GM21825 (cell line): ENCODE measurements at regions not wholly inside any gene's neighbourhood (a gene's known extent, or its start where the extent isn't known, plus 50 kb on each side); places are given as distances from the start of the nearest gene placed in this dataset.
"Not testable (repeated sequence)": the region's sequence is repeated elsewhere in the genome, so short reads cannot be mapped to it uniquely, and the experiment has no call there.

Experiments used
- ATAC-seq: cut with Tn5 transposase; IDR thresholded peaks from one replicate; pipeline ENCODE4 v1.9.1; 2021; ENCODE audit warnings: mild to moderate bottlenecking, moderate library complexity; ENCODE audit not compliant: unreplicated experiment

DNA sequence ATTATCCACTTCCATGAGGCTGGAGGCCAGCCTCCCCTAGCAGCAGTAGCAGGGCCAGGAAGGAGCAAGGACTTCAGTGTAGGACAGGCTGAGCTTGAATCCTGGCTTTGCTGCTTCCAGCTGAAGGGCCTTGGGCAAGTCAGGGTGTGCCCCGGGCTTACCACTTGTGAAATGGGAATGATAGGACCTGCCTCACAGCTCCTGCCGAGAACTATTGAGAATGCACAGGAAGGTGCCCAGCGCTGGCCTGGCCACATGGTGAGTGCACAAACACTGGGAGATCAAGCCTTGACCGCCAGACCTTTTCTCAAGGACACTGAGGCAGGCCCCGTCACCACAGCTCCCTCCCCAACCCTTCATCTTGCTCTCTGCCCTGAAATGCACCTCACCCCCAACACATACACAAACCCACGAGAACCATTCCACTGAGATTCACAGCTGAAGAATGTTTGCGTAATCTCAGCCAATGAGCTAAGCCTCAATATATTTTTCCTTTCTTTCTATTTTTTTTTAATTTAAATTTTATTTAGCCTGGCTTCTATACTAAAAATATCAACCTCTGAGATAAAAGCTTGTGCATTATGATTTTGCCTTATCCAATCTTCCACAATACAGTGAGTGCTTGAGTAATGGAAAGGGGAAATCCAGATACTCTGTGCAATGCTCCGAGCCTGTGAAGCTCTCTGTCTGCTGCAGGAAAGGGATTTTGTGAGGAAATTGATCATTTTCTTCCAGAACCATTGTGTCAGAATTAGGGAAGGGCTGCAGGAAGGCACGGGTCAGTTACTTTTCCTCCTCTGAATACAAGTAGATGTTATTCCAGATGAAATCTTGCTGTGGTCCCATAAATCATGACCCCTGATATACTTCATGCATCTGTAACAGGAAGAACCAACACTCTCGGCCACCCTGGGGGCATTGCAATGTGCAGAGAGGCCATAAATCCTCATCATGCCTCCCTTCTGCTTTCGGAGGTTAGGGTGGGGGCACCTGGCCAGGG lies 193.9 kb downstream of the TLE3 start:
- ATAC-seq, result no peak

DNA sequence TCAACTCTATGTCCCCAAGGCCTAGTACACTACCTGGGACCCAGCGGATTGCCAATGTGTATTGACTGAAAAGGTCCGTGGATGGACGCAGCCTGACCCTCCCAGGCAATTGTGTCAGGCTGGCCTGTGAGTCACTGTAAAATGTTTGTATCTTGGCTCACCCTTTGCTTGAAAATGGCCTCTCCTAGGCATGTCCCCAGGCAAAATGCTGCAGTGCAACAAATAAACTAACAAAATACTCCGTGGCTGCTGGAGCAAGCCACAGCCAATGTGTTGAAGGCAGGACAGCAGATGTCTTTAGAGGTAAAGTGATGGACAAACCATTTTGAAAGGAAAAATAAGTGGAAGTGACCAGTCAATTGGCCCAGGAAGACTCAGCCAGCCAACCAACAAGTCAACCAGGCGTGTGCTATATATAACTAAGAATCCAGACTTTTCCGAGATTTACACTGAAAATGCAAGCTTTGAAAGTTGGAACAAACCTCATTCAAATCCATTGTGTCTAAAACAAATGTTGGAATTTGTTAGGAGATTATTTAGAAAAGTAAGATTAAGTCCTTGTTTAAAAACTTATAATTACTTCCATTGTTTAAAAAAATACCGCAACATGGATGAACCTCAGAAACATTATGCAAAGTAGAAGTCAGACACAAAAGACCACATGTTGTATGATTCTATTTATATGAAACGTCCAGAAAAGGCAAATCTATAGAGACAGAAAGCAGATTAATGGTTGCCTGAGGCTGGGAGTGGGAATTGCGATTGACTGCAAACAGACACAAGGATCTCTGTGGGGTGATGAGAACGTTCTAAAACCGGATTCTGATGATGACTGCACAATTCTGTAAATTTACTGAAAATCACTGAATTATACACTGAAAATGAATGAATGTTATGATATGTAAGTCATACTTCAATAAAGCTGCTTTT lies 191.2 kb downstream of the TLE3 start:
- ATAC-seq, result no peak

DNA sequence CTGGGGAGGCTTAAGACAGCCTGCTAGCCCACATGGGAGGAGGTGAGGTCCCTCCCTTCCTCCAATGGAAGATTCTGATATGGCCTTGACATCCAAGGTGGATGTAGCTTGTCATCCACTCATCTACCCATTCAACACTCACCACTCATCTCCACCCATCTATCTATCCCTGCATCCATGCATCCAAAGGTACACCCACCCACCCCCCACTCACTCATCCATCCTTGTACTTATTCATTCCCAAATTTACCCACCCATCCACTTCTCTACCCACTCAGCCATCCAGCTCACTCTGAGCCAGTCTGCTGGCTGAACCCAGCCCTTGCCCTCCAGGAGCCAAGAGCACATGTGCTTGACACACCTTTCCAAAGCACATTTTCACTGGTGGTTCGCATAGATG lies 189.7 kb downstream of the TLE3 start:
- ATAC-seq, result no peak

DNA sequence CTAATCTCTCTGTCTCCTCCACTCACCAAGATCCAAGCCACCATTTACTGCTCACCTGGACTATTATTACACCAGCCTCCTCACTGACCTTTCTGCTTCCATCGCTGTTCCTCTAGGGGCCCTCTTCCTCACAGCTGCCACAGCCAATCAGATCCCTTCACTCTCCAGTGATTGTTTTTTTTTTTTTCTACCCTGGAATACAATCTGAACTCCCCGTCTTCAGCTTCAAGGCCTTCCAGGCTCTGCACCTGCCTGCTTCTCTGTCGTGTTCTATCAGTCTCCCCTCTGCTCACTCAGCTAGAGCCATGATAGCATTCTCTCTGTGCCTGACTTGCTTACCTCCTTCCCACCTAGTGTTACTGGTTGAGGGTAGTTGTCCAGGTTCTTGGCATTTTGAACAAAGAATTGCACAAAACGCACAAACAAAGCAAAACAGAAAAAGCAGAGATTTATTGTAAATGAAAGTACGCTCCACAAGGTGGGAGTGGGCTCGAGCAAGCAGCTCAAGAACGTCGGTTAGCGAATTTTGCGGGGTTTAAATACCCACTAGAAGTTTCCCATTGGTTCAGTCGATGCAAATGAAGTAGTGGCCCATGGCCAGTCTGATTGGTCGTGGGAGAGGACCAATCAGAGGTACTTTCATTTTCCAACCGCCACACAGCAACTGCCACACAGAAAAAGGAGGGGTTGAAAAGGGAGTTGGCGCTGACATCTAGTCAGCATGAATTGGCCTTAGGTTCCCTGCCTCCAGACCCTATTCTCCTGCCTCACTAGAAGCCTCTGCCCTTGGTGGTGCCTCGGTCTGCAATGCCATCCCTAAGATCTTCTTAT lies 188.9 kb downstream of the TLE3 start:
- no peak for ATAC-seq

DNA sequence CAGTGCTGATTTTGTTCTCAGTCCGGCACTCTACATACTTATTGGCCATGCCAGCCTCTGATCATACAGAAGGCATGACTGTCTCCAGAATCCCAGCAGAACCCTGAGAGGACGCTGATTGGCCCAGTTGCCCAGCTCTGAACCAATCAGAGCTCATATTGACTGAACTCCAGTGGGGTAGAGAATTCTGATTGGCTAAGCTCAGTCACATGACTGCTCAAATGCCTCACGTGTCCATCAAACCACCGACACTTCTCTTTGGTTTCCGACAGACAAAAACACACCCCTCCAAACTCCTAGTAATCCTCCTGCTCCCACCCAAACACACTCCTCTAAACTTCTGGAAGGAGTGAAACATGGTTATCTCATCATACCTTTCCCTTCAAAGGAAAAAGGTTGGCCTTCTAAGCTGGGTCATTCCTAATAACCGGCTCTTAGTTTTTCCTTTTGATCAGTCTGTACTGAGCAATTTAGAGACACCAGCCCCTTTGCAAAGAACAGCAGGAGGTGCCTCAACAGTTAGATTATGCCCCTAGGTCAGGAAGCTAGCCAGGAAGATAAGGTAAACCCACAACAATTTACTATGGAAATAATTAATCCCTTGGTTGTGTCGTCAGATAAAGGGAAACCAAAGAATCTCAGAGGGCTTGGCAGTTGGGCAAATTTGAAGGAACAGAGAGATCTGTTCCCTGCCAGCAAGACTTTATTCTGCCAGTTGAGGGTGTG lies 187.8 kb downstream of the TLE3 start:
- ATAC-seq, result no peak

DNA sequence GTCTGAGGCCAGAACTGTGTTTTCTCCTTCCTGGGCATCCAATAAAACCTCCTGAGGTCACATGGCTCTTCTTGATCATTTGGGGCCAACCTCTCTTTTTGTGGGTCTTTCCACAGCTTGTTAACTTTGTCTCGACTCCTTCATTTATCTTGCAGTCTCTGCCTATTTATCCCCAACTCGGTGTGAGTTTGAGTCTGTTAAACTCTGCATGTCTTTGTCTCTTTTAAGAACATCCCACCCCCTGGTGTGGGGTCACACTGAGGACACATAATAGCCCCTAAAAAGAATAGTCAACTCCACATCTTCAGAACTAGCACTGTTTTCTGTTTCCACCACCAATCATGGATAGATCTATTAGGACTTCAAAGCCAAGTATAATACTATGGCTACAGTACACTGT lies 187.2 kb downstream of the TLE3 start:
- no peak for ATAC-seq

DNA sequence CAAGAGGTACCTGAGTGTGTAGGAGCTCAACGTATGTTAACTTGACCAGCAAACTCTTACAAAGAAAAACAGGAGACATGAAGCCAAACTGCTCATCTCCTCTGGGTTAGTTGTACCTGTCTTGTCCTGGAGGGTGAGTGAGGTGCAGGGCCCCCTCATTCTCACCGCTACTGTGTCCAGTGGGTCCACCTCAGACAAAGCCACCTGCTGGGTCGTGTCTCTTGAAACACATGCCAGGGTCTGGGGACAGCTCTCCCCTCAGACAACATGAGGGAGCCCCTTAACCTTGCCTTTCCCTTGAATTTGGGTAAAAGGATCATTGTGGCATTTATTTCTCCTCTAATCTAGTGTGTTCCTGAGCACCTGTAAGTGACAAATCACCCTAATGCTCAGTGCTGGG lies 185.6 kb downstream of the TLE3 start:
- ATAC-seq, result no peak

DNA sequence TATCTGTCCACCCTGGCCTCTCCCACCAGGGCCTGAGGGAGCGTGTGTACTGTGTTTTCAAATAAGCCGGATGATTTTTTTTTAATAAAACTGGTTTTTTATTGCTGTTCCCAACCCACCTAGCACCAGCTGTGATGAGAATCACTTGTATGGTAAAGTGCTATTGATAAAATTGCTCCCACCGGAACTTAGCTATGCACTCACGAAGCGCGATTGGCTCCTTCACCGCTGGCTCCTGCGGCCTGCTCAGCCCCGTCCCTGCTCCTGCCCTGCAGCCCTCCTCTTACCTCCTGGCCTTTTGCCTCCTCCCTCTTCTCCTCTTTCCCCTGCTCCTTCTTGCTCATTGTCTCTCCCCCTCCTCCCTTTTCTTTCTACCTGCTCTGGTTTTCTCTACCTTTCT lies 183.7 kb downstream of the TLE3 start:
- no peak for ATAC-seq

DNA sequence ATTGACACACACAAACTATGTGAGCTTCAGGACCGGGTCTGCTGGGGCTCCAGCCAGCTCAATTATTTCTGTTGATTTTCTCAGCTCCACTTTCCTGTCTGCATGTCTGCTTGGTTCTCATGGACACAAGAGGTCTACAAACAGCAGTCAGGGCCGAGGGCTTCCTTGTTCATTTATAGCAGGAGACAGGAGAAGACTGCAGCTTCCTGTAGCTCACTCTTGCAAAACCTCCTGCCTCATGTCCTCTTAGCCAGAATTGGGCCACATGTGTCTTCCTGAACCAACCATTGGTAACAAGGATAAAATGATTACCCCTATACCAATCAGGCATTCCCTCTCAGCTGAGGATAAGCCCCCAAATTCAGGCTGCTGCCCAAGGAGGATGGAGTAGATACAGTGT lies 182.8 kb downstream of the TLE3 start:
- ATAC-seq, result no peak

DNA sequence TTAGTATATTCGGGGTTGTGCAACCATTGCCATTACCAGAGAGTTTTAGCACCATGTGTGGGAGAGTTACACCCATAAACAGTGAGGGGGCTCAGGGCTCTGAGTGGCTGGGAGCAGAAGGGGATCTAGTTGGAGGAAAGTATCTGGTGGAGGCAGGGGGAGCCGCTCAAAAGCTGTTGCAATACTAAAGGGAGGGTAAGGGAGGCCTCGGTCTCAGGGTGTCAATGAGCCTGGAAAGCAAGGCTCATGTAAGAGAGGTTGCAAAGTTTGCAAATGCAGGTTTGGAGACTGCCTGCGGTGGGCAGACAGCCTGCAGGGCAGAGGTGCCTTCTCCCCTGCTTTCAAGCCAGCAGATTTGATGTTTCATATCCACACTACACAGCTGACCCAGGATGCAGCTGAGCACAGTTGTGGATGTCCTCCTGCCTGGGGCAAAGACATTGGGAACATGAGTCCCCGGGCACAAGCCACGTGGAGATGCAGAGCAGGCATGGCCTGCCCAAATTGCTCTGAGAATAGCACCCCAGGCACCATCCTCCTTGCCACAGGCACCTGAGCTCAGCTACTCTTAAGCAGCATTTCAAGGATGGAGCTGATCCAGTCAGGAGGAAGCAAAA lies 181.4 kb downstream of the TLE3 start:
- ATAC-seq, result no peak

DNA sequence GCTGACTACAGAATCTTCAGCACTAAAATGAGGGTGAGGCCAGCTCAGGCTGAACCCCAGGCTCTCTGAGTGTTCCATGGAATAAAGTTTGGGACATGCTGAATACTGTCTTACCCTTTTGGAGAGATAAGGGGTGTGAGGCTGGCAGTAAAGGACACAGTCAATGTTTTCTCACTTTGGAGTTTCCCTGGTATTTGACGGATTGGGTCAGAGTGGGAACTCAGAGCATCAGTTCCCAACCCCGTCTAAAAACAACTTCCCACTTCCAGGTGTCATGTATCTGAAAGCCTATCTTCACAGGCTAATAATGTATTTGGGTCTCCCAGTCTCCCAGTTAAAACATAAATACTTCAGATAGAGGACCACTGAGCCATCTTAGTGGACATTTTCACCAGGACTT lies 180.7 kb downstream of the TLE3 start:
- ATAC-seq, result no peak

DNA sequence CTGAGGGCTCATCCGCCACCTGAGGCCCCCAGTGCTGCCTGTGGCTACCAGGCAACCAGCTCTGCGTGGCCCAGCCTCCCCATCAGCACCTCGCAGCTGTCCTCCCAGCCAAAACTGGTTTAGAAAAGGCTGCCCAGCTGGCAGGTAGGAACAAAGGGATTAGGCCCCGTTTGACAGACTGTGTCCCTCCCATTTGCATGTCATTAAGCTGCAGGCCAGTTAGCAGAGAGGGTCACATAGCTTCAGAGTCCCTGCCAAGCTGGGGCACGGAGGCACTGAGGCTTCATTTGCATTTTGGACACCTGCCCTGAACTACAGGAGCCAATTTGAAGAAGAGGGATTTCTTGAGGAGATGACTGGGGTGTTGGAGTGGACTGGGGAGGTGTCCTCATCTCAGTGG lies 177.9 kb downstream of the TLE3 start:
- ATAC-seq, result no peak

DNA sequence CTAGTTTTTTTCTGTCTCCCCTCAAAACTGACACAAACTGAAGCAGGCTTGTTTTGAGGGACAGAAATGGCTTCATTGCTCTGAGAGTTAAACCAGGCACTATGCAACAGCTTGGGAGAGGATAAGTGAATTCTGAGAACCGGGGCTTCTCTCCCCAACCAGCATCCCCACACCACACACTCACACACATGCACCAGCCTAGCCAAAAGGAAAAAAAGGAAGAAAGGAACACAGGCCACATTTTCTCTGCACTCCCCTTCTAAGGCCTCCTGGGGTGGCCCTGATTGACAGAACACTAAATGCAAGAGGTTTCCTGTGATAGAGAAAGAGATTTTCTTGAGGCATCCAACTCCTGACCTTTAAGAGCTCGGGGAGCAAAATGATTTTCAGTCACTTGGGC lies 177.5 kb downstream of the TLE3 start:
- ATAC-seq, result no peak

DNA sequence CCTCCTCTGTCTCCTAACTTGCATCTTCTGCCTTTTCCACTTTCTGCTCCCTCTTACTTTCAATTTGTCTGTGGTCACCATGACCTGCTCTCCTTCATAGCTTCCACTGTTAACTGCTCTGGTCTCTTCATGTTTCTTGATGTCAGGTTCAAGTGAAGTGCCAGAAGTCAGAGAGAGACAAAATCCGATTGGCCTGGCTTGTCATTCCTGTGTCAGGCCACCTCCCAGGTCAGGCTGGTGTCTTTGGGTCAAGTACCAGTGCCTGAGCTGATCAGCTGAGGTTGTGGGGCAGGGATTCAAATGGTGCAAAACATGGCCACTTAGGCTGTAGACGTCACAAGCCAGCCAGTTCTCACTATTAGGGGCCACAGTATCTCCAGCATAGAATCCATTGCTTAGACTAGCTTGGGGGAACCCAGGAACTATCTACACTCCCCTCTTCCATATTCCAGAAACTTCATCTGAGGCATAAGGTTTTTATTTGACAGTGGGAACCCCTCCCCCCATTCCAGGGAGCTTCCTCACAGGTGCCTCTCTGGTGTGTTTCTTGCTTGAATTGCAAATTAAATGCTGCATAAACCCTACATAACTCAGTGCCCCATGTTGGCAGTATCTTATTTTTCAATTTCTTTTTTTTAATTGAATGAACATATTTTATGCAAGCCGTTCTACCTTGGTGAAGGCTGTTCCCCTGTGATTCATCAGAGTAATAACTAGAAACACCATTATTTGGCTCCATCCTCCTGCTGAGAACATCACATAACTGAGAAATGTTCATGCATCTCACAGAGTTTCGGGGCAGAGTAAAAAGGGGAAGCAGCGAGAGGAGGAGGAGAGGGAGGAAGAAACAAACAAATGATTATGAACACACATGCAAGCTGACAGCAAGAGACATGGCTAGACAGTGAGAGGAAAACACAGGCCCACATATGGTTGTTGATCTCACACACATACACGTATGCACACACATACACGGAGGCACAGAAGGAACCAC lies 175.8 kb downstream of the TLE3 start:
- no peak for ATAC-seq

DNA sequence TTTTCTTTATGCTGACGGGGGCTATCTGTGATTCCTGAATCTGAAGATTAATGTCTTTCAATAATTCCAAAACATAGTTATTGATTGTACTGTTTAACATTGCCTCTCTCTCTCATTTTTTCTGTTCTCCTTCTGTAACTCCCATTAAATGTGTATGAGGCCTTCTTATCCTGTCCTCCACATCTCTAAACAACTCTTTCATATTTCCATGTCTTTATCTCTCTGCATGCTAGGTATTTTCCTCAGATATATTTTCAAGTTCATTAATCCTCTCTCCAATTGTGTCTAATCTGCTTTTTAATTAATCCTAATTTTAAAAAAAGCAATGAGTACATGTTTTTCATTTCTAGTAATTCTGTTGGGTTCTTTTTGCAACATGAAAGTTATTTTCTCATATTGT lies 173.2 kb downstream of the TLE3 start:
- ATAC-seq, result no peak

DNA sequence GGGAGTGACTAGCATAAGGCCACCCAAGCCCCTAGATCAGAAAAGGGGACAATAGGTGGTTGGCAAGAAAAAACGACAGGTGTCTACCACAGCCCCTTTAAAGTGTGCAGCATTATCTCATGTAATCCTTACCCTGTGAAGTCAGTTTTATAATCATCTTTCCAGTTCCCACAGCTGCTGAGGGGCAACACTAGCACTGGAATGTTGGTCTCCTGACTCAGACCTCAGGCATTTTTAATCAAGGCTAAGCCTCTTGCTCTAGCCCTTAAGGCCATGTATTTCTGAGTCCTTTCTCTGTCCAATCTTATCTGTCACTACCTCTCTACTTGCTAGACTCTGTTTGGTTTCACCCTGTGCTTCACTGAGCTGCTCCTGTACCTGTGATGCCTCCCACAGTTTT lies 171.7 kb downstream of the TLE3 start:
- ATAC-seq, result no peak

DNA sequence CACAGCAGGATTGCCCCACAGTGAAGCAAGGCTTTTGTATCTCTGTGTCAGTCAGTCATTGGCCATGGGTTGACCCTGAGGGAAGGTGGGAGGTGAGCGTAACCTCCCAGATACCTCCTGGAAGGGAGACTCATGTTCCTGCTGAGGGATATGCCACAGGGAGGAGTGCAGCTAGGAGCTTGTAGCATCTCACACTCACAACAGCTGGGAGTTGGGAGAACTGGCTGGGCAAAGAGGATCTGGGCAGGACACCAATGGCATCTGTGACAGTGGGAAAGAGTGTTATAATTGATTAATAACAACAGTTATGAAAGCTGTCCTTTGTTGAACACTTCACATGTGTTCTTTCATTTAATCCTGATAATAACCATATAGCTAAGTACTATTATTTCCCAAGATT lies 171.0 kb downstream of the TLE3 start:
- ATAC-seq, result no peak

DNA sequence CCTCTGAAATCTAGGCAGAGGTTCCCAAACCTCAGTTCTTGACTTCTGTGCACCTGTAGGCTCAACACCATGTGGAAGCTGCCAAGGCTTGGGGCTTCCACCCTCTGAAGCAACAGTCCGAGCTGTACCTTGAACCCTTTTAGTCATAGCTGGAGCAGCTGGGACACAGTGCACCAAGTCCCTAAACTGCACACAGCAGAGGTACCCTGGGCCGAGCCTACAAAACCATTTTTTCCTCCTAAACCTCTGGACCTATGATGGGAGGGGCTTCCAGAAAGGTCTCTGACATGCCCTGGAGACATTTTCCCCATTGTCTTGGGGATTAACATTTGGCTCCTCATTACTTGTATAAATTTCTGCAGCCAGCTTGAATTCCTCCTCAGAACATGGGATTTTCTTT lies 168.8 kb downstream of the TLE3 start:
- not testable (repeated sequence) for ATAC-seq
